ENCODE measurements at regions not wholly inside any gene's neighbourhood (a gene's known extent, or its start where the extent isn't known, plus 50 kb on each side); places are given as distances from the start of the nearest gene placed in this dataset.
"Not testable (repeated sequence)": the region's sequence is repeated elsewhere in the genome, so short reads cannot be mapped to it uniquely, and the experiment has no call there.

DNA sequence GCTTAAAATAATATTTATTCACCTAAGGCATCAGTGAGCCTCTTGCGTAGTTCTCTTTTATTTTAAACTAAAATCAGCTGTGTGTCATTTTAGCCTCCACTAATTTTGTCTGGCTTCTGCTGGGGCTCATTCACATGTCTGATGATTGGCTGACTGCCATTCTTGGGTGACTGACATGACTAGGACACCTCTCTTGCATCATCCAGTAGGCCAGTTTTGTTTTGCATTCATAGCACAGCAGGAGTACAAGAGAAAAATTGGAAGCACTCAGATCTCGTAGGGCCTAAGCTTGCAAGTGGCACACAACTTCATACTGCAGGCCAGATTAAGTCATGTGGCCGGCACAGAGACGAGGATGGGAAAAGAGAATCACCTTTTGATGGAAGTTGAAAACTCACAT lies 1226.5 kb downstream of the GALC start:
- no peak for DNase-seq (ENCODE audit: low spot score)

DNA sequence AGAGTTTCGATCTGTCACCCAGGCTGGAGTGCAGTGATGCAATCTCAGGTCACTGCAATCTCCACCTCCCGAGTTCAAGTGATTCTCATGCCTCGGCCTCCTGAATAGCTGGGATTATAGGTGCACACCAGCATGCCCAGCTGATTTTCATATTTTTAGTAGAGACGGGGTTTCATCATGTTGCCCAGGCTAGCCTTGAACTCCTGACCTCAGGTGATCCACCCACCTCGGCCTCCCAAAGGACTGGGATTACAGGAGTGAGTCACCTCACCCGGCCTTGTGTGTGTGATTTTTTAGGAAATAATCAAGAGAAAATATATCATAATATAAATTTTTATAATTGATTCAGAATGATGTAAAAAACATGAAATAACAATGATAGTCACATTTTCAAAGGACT lies 1231.4 kb downstream of the GALC start:
- DNase-seq (ENCODE audit: low spot score) = no peak

DNA sequence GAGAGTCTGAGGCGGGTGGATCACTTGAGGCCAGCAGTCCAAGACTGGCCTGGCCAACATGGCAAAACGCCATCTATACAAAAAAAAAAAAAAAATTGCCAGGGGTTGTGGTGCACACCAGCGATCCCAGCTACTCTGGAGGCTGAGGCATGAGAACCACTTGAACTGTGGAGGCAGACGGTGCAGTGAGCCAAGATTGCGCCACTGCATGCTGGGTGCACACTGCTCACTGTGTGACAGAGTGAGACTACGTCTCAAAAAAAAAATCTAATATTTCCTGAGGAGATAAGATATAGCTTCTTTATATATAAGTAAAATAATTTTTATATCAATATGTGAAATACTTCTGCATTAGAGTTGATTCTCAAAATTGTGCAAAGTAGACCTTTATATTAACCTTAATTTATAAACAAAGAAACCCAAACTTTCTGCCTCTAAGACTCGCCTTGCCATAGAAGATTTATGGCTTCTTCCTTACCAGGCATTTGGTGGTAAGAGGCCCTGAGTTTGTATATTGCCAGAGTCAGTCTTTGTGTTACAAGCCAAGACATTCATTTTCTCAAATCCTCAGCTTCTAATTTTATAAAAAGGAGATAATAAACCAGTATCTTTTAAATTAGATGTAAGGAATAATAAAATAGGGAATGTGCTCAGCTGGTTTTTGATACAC lies 1226.7 kb downstream of the FLRT2 start:
- DNase-seq (ENCODE audit: low spot score) = no peak

- not testable (repeated sequence) for DNase-seq (ENCODE audit: low spot score)
Measured at GRCh38 chr14:86750488-86750887, 1220.5 kb downstream of the FLRT2 start.

DNA sequence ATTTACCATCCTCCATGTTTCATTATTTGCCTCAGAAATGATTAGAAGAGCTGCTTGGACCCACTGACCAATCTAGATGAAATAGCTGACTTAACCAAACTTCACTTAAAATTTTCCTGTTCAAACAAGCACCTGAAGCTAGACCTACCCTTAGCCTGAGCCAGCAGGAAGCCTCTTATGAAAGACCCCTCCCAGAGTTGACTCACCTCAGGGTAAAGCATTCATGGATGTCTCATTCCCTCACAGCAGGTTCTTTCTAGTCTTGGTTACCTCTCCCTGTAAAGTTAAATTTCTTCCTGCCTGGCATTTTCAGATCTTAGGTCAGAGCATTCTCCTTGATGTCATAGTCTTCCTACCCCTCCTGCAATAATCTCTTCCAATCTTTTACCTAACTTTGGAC lies 1209.8 kb downstream of the FLRT2 start:
- no peak for DNase-seq (ENCODE audit: low spot score)

DNA sequence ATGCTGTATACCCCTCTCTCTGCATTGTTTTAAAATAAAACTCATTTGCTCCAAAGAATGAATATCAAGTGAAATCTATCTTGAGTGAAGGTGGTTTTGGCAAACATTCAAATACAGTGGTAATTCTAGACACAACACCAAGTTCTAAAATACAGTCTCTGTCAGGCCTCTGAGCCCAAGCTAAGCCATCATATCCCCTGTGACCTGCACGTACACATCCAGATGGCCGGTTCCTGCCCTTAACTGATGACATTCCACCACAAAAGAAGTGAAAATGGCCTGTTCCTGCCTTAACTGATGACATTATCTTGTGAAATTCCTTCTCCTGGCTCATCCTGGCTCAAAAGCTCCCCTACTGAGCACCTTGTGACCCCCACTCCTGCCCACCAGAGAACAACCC lies 1201.5 kb downstream of the FLRT2 start:
- not testable (repeated sequence) for DNase-seq (ENCODE audit: low spot score)

DNA sequence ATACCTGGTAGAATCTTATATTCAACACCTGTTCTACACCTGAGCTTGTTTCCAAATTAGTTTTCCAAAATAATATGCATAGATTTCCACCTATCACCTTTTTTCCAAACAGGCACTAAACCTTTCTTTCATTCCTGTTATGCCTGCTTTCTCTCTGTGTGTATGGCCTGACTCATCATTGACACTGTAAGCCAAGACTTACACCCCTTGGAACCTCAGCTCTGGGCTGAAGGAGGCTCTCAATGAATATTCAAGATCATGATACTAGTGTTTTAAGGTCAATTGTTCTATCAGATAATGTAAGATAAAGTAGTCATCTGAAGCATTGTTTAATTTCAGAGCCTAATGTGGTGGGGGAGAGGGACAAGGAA lies 1193.3 kb downstream of the FLRT2 start:
- DNase-seq (ENCODE audit: low spot score) = no peak

DNA sequence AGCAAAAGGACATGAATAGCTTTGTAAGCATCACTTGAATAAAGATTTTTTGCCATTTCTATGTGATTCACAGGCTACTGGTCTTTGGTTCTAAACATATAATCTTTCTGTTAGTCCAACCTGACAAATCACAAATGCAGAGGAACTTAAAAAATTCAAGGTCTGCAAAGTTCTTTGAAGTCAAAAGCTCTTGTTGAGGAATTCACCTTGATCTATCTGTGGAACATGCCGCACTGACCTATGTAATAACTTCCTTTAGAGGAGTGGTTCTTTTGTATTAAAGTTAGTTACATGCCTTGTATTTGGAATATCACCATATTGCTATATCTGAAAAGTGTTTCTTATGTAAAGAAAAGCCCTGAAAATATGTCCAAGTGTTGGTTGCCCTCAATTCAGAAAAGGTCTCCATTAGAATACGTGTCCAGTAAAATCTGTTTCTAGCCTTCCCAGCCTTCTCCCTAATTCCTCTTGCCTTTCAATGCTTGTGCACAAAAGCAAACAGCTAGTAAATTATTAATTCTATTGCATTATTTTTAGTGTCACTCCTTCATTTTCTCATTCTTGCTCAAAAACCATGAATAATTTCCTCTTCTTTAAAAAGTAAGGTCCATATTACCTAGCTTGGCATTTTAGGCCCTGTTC lies 1192.8 kb downstream of the FLRT2 start:
- no peak for DNase-seq (ENCODE audit: low spot score)

GRCh38 chr14:86714575-86714974 lies 1184.6 kb downstream of the FLRT2 start:
- no peak for DNase-seq (ENCODE audit: low spot score)

- DNase-seq (ENCODE audit: low spot score) = no peak
Measured at GRCh38 chr14:86714153-86714552, 1184.2 kb downstream of the FLRT2 start.

GRCh38 chr14:86712727-86713126 lies 1182.8 kb downstream of the FLRT2 start:
- no peak for DNase-seq (ENCODE audit: low spot score)

- no peak for DNase-seq (ENCODE audit: low spot score)
Measured at GRCh38 chr14:86712176-86712575, 1182.2 kb downstream of the FLRT2 start.

GRCh38 chr14:86708846-86709339 lies 1178.9 kb downstream of the FLRT2 start:
- DNase-seq (ENCODE audit: low spot score) = no peak

DNA sequence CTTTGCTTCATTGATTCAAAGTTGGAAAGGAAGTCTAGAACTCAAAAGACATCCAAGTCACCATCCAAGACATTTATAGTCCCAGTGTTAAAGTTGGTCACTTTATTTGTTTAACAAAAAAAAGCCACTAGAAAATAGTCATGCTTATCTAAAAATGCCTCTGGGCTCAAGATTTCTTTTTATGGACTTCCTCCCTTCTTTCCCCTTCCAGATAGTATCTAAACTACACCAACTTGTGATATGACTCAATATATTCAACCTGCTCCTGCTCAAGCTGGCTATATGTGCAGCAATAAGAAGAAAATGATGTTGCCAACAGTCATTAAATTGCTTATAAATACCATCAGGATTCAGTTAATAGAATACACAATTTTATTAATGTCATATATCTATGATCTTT lies 1177.1 kb downstream of the FLRT2 start:
- DNase-seq (ENCODE audit: low spot score) = no peak

- DNase-seq (ENCODE audit: low spot score) = no peak
Measured at GRCh38 chr14:86683561-86683960, 1153.6 kb downstream of the FLRT2 start.

DNA sequence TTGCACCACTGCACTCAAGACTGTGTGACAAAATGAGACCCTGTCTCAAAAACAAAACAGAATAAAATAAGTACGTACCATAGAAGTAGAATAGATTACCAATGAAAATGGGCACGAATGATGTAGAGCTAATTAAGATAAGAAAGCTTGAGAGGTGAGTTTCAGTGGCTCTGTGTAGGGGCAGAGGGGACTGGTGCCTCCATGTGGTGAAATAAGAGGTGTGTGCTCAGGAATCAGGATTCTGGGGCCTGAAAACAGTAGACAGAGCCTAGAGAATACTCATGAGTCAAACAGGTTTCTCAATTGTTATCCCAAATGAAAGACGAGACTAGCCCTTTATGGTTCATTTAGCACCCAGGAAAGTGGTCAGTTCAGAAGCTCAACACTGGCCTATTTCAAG lies 1145.1 kb downstream of the FLRT2 start:
- DNase-seq (ENCODE audit: low spot score) = no peak

DNA sequence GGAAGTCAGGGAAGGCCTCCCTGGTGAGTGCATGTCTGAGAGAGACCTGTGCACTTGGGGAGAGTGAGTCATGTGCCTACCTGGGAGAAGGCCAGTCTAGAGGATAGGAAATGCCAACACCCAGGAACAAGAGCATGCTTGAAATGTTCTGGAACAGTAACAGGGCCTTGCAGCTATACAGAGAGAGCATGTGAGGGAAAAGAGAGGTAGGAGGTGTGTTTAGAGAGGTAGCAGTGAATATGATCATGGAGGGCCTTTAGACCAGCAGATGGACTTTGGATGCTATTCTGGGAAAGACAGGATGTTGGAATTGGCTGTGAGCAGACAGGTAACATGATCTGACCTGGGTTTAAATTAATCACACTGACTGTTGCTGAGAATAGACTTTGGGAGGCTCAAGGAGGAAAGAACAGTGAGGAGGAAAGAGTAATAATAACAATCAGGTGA lies 1143.6 kb downstream of the FLRT2 start:
- no peak for DNase-seq (ENCODE audit: low spot score)

DNA sequence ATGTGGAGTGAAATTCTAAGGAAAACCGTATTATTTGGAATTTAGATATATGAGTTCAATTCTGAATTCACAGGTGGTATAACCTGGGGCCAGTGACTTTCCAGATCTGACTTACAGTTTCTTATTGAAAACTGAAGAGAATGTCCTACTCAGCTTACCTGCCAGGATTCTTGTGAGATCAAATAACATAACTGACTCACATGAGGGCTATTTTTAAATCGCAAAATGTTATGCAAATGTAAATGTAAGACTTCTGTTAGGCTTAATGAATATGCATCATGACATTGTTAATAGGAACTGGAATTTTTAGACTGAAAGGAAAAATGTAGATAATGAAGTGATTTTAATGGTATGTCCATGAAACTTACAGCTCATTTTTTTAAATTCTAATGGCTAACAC lies 1142.1 kb downstream of the FLRT2 start:
- DNase-seq (ENCODE audit: low spot score) = no peak

DNA sequence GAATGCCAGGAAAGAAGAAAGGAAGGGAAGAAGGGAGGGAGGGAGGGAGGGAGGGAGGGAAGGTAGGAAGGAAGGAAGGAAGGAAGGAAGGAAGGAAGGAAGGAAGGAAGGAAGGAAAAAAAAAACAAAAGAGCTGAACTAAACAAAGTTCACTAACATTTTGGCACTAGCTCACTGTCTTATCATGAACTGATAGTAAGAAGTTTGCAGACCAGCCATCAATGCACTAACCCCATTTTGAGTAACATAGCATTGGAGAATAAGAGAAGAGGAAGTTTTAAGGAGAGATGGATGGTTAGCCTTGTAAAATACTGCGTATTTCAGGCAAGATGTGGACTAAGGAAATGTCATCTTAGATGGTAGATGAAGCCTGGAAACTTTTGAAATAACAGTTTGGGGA lies 1136.0 kb downstream of the FLRT2 start:
- DNase-seq (ENCODE audit: low spot score) = no peak

DNA sequence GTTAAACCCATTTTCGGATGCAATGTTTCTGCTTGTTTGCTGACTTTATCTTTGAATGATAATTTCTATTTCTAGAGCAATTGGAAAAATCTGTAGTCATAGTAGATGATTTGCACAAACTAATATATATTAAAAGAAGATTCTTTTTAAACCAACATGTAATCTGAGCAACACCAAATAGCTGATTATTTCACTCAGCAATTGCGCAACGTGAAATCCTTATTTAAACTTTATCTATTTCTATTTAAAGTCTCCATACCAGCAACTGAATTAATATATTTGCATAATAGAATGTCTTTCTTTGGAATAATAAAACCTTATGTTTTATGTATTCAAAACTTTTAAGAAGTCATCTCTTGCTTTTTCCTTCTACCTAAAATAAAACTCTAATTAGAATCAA lies 1132.4 kb downstream of the FLRT2 start:
- no peak for DNase-seq (ENCODE audit: low spot score)

DNA sequence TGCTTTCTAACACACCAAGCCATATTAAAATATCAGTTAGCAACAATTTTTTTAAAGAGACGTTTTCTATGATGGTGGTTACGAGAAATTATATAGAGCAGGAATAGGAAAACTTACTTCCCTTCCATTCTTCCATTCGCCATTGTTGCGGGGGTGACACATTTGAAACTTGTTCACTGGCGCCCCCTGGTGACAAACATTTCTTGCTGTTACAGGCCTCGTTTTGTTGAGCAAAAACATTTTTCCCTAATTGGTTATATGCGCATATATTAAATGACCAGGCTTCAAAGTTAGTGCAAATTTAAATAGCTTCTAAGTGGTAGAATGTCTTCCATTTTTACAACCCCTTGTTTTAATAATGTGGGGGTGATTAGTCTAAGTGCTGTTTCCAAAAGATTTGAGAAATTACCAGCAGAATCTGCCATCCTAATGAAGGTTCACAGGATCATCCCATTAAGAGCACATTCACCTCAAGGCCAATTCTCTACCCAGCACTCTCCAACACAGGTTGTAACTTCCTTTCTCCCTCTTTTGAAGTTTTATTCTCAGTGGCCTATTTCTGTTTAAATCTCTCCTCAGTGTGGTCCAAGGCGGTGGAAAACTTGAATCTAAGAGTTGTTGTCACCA lies 1124.7 kb downstream of the FLRT2 start:
- DNase-seq (ENCODE audit: low spot score) = no peak

DNA sequence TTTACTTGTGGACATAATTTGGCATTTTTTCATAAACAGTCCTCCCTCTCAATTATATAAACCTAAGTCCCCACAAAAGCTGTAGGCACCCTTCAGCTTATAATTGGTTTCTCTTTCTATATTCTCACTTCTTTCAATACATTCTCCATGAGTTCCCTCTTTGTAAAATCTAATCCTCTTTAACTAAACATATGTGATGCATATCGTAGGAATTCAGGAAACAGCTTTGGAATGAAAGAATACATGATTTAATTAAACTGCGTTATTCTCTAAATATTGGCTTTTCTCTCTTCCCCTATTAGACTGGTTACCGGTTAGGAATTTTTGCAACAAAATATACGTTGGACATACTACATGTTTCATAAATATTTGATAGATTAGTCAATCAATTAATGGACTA lies 1122.6 kb downstream of the FLRT2 start:
- DNase-seq (ENCODE audit: low spot score) = no peak
